ENCODE measurements at regions not wholly inside any gene's neighbourhood (a gene's known extent, or its start where the extent isn't known, plus 50 kb on each side); places are given as distances from the start of the nearest gene placed in this dataset.
"Not testable (repeated sequence)": the region's sequence is repeated elsewhere in the genome, so short reads cannot be mapped to it uniquely, and the experiment has no call there.

DNA sequence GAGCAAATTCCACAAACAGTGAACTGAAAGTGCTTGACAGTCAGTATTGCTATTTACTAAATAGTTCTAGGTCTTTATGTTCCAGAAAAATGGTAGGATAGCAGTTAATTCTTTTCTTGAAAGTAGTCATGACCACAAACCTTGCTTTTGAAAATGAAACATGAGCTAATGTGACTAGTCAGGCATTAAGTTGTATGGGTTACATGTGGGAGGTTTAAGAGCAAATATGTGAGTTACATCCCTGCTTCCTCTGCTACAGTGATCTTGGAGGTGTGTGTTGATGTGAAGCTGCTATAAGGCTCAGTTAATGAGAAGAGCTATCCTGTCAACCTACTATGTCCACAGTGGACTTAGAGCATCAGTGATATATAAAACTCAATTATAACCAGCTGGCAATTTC is 741.6 kb downstream of the FSCB start:
- H3K4me1 Mint-ChIP-seq = no peaks in the 10 kb centered on the region
- H3K27ac Mint-ChIP-seq = no peak overlapping the region
- no peaks in the 10 kb centered on the region for H3K9me3 Mint-ChIP-seq
- H3K4me3 Mint-ChIP-seq = no peak overlapping the region
- no peaks in the 10 kb centered on the region for H3K27me3 Mint-ChIP-seq
- ATAC-seq = no peak
- no peaks in the 10 kb centered on the region for H3K36me3 Mint-ChIP-seq

- H3K4me3 Mint-ChIP-seq = no peak overlapping the region
- no peak for ATAC-seq
- H3K27me3 Mint-ChIP-seq = no peaks in the 10 kb centered on the region
- no peaks in the 10 kb centered on the region for H3K9me3 Mint-ChIP-seq
- no peaks in the 10 kb centered on the region for H3K36me3 Mint-ChIP-seq
- H3K4me1 Mint-ChIP-seq = no peaks in the 10 kb centered on the region
- H3K27ac Mint-ChIP-seq = no peak overlapping the region
Measured at GRCh38 chr14:43764433-43764832, 742.6 kb downstream of the FSCB start.

DNA sequence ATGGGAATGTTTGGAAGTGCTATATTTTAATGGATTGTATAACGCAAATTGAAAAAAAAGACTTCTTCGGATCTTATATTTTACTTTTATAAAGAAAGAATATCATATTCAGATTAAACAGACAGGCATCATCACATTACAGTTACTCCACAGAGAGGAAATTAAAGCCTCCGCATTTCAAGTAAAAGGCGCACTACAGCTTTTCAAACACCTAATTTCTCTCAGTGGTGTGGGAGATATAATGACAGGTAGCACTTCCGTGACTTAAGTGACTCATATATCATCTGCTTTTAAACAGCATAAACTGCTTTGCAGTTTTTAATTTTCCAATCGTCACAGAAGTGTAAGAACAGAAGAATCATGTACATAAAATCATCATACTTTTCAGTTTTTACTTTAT is 751.4 kb downstream of the FSCB start:
- Mint-ChIP-seq H3K27me3 (no peaks in the 10 kb centered on the region), H3K27ac (no peak overlapping the region), H3K4me1 (no peaks in the 10 kb centered on the region), H3K9me3 (peaks cover 3% of the 10 kb centered on the region), H3K36me3 (no peaks in the 10 kb centered on the region), H3K4me3 (no peak overlapping the region)
- ATAC-seq = no peak

DNA sequence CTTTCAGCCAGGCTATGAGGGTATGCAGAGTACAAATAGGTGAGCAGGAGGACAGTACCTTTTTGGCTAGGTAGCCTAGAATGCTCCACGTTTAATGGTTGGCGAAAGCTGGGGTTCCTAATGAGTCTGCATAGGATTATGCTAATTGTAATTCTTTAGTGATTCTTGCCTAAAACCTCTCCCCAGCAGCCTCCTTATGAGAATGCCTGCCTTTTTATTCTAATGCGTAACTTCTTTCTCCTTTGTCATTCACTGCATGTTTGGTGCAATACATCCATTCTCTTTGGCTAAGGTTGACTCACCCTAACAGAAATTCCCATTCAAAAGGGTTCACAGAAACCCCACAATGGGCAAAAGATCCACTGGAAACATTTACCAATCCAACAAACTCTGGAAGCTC is 752.2 kb downstream of the FSCB start:
- Mint-ChIP-seq H3K4me1 (no peaks in the 10 kb centered on the region), H3K27ac (no peak overlapping the region), H3K27me3 (no peaks in the 10 kb centered on the region), H3K4me3 (no peak overlapping the region), H3K36me3 (no peaks in the 10 kb centered on the region), H3K9me3 (peaks cover 3% of the 10 kb centered on the region)
- no peak for ATAC-seq

DNA sequence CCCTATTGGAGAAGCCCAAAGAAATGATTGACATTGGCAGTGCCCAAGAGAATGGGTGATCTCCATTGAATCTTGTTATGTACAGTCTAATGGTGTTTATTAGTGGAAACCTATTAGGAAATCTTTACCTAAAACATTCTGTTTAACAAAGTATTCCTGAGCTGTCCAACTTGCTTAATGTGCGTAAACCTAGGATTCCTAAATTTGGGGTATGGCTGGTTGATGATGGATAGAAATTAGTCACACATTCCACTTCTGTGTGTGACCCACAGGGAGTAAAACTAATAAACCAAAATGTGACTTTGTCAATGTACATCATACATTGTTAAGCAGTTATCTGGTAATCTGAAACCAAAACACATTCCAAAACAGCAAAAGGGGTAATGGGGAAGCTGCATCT is 761.3 kb downstream of the FSCB start:
- Mint-ChIP-seq H3K4me1 (no peaks in the 10 kb centered on the region), H3K9me3 (no peaks in the 10 kb centered on the region), H3K27ac (no peak overlapping the region), H3K4me3 (no peak overlapping the region), H3K36me3 (no peaks in the 10 kb centered on the region), H3K27me3 (no peaks in the 10 kb centered on the region)
- no peak for ATAC-seq

- no peaks in the 10 kb centered on the region for H3K27me3 Mint-ChIP-seq
- H3K27ac Mint-ChIP-seq = no peak overlapping the region
- no peak for ATAC-seq
- H3K36me3 Mint-ChIP-seq = no peaks in the 10 kb centered on the region
- peaks cover 5% of the 10 kb centered on the region for H3K9me3 Mint-ChIP-seq
- no peaks in the 10 kb centered on the region for H3K4me1 Mint-ChIP-seq
- no peak overlapping the region for H3K4me3 Mint-ChIP-seq
Measured at GRCh38 chr14:43735932-43736331, 771.2 kb downstream of the FSCB start.

DNA sequence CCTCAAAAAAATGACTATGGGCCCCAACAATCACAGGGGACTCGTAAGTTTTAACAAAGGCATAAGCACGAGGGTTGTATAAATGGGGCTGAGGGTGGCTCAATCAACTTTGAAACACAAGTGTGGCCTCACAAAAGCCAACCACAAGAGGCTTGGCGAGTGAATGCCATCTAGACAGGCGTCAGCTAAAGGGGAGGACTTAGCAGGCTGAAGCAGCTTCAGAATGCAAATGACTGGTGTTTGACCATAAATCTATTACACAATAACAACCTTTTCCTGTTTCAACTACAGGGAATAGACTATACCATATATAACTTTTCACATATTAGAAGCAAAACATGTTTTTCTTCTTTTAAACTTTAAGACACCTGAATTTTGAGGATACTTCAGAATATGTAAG is 777.9 kb downstream of the FSCB start:
- Mint-ChIP-seq H3K36me3 (no peaks in the 10 kb centered on the region), H3K27me3 (no peaks in the 10 kb centered on the region), H3K9me3 (no peaks in the 10 kb centered on the region), H3K4me3 (no peak overlapping the region), H3K27ac (no peak overlapping the region), H3K4me1 (no peaks in the 10 kb centered on the region)
- no peak for ATAC-seq

GRCh38 chr14:43706900-43707299 is 800.2 kb downstream of the FSCB start:
- Mint-ChIP-seq H3K36me3 (no peaks in the 10 kb centered on the region), H3K4me3 (no peak overlapping the region), H3K9me3 (no peaks in the 10 kb centered on the region), H3K4me1 (no peaks in the 10 kb centered on the region), H3K27ac (no peak overlapping the region), H3K27me3 (no peaks in the 10 kb centered on the region)
- ATAC-seq = no peak

DNA sequence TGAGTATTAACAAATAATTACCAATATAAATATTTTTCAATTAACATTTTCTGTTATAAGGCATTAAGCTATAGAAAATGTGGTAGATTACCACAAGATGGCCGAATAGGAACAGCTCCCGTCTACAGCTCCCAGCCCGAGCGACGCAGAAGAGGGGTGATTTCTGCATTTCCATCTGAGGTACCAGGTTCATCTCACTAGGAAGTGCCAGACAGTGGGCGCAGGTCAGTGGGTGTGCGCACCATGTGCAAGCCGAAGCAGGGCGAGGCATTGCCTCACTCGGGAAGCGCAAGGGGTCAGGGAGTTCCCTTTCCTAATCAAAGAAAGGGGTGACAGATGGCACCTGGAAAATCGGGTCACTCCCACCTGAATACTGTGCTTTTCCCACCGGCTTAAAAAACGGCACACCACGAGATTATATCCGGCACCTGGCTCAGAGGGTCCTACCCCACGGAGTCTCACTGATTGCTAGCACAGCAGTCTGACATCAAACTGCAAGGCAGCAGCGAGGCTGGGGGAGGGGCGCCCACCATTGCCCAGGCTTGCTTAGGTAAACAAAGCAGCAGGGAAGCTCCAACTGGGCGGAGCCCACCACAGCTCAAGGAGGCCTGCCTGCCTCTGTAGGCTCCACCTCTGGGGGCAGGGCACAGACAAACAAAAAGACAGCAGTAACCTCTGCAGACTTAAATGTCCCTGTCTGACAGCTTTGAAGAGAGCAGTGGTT is 808.4 kb downstream of the FSCB start:
- ATAC-seq, H3K4me1 Mint-ChIP-seq, H3K4me3 Mint-ChIP-seq, H3K27ac Mint-ChIP-seq, H3K27me3 Mint-ChIP-seq, H3K36me3 Mint-ChIP-seq, H3K9me3 Mint-ChIP-seq: not testable (repeated sequence)

DNA sequence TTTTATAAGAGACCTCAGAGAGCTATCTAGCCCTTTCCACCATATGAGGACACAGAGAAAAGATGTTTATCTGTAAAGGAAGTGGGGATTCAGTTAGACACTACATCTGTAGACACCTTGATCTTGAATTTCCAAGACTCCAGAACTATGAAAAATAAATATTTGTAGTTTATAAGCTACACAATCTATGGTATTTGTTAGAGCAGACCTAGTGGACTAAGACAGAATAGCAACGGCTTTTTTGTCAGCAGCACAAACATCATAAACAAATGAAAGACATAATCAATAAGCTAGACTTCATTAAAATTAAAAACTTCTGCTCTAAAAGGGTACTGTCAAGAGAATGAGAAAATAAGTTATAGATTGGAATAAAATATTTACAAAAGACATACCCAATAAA is 810.1 kb downstream of the FSCB start:
- Mint-ChIP-seq H3K4me3 (no peak overlapping the region), H3K4me1 (no peaks in the 10 kb centered on the region), H3K27me3 (no peaks in the 10 kb centered on the region), H3K36me3 (no peaks in the 10 kb centered on the region), H3K27ac (no peak overlapping the region), H3K9me3 (peaks cover 3% of the 10 kb centered on the region)
- no peak for ATAC-seq

GRCh38 chr14:43692706-43693105 is 814.4 kb downstream of the FSCB start:
- no peaks in the 10 kb centered on the region for H3K9me3 Mint-ChIP-seq
- H3K4me3 Mint-ChIP-seq = no peak overlapping the region
- H3K27me3 Mint-ChIP-seq = no peaks in the 10 kb centered on the region
- H3K4me1 Mint-ChIP-seq = no peaks in the 10 kb centered on the region
- no peak for ATAC-seq
- no peaks in the 10 kb centered on the region for H3K36me3 Mint-ChIP-seq
- no peak overlapping the region for H3K27ac Mint-ChIP-seq

- no peaks in the 10 kb centered on the region for H3K9me3 Mint-ChIP-seq
- H3K27me3 Mint-ChIP-seq = no peaks in the 10 kb centered on the region
- H3K27ac Mint-ChIP-seq = no peak overlapping the region
- no peaks in the 10 kb centered on the region for H3K36me3 Mint-ChIP-seq
- no peak overlapping the region for H3K4me3 Mint-ChIP-seq
- H3K4me1 Mint-ChIP-seq = no peaks in the 10 kb centered on the region
- ATAC-seq = no peak
Measured at GRCh38 chr14:43687921-43688320, 819.2 kb downstream of the FSCB start.

DNA sequence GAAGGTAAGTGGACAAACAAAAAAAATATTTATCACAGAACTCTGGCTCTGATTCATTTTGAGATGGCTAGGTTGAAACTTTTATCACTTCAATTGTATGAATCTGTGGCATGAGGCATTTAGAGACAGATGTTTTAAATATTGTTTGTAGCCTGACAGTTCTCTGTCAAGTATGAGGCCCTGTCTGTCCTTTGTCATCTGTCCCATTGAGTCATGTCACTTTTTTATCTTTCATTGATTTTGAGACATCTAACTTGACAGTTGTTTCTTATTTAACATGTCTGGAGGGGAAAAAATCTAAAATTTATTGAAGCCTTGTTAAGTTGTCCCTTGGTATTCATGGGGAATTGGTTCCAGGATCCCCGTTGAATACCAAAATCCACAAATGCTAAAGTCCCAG is 829.5 kb downstream of the FSCB start:
- Mint-ChIP-seq H3K9me3 (no peaks in the 10 kb centered on the region), H3K27ac (no peak overlapping the region), H3K36me3 (no peaks in the 10 kb centered on the region), H3K4me3 (no peak overlapping the region), H3K4me1 (no peaks in the 10 kb centered on the region), H3K27me3 (no peaks in the 10 kb centered on the region)
- ATAC-seq = no peak

GRCh38 chr14:43674273-43674672 is 832.8 kb downstream of the FSCB start:
- H3K4me3 Mint-ChIP-seq = no peak overlapping the region
- no peaks in the 10 kb centered on the region for H3K4me1 Mint-ChIP-seq
- H3K27me3 Mint-ChIP-seq = no peaks in the 10 kb centered on the region
- no peaks in the 10 kb centered on the region for H3K36me3 Mint-ChIP-seq
- no peak overlapping the region for H3K27ac Mint-ChIP-seq
- ATAC-seq = no peak
- H3K9me3 Mint-ChIP-seq = no peaks in the 10 kb centered on the region

DNA sequence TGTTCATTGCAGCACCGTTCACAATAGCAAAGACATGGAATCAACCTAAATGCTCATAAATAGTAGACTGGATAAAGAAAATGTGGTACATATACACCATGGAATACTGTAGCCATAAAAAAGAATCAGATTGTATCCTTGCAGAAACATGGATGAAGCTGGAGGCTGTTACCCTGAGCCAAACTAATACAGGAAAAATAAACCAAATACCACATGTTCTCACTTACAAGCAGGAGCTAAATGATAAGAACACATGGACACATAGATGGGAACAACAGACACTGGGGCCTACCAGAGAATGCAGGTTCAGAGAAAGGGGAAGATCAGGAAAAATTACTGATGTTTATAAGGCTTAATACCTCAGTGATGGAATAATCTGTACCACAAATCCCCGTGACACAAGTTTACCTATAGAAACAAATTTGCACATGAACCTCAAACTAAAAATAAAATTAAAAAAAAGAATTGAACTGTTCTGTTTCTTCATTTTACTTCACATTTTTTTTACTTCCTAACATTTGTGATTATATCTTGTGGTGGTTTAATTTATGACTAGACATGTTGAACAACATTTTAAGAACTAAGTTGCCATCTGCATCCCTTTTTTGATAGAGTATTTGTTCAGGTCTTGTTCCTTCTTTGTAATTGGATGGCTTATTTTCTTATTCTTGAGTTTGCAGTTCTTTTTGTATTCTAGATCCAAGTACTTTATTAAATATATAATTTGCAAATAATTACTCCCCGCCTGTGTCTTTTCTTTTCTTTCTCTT is 835.2 kb downstream of the FSCB start:
- Mint-ChIP-seq H3K9me3 (no peaks in the 10 kb centered on the region), H3K36me3 (no peaks in the 10 kb centered on the region), H3K27me3 (no peaks in the 10 kb centered on the region), H3K4me3 (no peak overlapping the region), H3K4me1 (no peaks in the 10 kb centered on the region), H3K27ac (no peak overlapping the region)
- no peak for ATAC-seq

DNA sequence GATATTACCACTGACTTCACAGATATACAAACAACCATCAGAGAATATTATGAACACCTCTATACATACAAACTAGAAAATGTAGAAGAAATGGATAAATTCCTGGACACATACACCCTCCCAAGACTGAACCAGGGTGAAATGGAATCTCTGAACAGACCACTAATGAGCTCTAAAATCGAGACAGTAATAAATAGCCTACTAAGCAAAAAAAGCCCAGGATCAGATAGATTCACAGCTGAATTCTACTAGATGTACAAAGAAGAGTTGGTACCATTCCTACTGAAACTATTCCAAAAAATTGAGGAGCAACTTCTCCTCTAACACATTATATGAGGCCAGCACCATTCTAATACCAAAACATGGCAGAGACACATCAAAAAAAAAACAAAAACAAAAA is 837.7 kb downstream of the FSCB start:
- no peak overlapping the region for H3K27ac Mint-ChIP-seq
- no peaks in the 10 kb centered on the region for H3K36me3 Mint-ChIP-seq

More for the DNA sequence above, 837.7 kb downstream of the FSCB start:
- ATAC-seq = no peak
- H3K9me3 Mint-ChIP-seq = no peaks in the 10 kb centered on the region
- H3K4me1 Mint-ChIP-seq = no peaks in the 10 kb centered on the region
- H3K4me3 Mint-ChIP-seq = no peak overlapping the region
- H3K27me3 Mint-ChIP-seq = no peaks in the 10 kb centered on the region
